HTR-8/SVneo (cell line): ENCODE measurements at regions not wholly inside any gene's neighbourhood (a gene's known extent, or its start where the extent isn't known, plus 50 kb on each side); places are given as distances from the start of the nearest gene placed in this dataset.

ENCODE experiments used
- DNase-seq: peaks from one replicate; pipeline ENCODE4 v3.0.0; 2011; ENCODE audit warnings: low spot score, mixed read lengths; ENCODE audit not compliant: insufficient read length
- FAIRE-seq: peaks from 2 replicates; lab custom pipeline; 2011; peaks lifted over from hg19 to GRCh38; lab: Jason Lieb, UNC

GRCh38 chr1:69191335-69191734 is 376.4 kb upstream of the LRRC7 start:
- FAIRE-seq (no peak), DNase-seq (no peak)

GRCh38 chr1:69195136-69195535 is 372.6 kb upstream of the LRRC7 start:
- FAIRE-seq (no peak), DNase-seq (no peak)

- no peak for FAIRE-seq
- DNase-seq, result no peak
Measured at GRCh38 chr1:69196071-69196470, 371.7 kb upstream of the LRRC7 start.

DNA sequence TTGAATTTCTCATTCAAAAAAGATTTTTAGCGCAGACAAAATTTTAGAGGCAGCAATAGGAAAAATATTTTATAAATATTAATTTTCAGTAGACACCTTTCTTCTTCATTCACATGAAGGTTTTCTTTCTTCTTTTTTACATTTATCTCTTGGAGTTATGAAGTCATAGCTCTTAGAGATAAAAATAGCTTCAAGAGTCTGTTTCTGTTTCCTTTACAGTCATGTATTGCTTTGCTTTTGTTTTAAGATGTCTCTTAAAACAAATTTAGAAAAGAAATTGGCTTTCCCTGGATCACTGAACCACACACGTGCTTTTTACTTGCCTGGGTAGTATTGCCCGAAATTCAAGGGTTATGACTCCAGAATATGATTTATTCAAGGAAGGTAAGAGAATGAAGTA is 369.9 kb upstream of the LRRC7 start:
- DNase-seq (no peak), FAIRE-seq (no peak)

GRCh38 chr1:69201716-69202115 is 366.0 kb upstream of the LRRC7 start:
- DNase-seq (no peak), FAIRE-seq (no peak)

GRCh38 chr1:69203166-69203565 is 364.6 kb upstream of the LRRC7 start:
- DNase-seq, result no peak
- no peak for FAIRE-seq

DNA sequence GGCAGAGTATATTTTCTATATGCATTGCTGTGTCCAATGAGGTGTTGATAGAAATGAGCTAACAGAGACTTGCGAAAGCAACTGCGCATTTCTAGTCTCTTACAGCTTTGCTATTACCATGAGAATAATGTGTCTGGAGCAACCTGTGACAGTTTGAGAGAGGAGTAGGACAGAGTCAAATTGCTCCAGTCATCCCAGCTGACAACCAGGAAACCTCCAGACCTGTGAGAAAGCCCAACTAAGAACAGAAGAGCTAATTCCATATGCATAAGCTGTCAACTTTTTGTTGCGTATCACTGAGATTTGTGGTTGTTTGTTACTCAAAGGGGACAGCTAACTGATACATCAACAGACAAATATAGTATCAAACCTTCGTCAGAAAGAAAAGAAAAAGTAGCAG is 354.1 kb upstream of the LRRC7 start:
- no peak for FAIRE-seq
- DNase-seq, result no peak

DNA sequence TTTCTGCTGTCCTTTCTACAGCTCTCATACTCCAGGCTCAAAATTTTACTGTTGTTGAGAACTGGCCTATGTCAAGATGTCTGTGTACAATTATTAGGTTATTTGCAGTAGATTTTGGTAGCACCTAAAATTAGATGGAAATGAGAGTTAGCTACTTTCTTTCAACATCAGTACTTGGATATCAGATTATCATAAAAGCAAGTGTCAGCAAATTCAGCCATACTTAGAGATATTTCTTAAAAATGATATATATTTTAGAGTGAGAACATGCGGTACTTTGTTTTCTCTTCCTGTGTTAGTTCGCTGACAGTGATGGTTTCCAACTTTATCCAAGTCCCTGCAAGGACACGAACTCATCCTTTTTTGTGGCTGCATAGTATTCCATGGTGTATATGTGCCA is 351.8 kb upstream of the LRRC7 start:
- no peak for DNase-seq
- FAIRE-seq, result no peak

DNA sequence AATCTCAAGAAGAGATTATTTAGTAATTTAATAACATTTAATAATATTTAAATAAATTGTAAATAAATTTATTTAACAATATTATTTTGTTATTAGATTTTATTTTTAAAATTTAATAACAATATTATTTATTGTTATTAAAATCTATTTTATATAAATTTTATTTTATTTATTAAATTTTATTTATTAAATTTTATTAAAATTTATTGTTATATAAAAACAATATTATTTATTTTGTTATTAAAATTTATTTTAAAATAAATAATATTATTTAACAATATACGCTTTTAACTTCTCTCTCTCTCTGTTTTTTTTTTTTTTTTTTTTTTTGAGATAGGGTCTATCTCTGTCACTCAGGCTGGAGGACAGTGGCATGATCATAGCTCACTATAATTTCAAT is 347.1 kb upstream of the LRRC7 start:
- no peak for DNase-seq
- no peak for FAIRE-seq

DNA sequence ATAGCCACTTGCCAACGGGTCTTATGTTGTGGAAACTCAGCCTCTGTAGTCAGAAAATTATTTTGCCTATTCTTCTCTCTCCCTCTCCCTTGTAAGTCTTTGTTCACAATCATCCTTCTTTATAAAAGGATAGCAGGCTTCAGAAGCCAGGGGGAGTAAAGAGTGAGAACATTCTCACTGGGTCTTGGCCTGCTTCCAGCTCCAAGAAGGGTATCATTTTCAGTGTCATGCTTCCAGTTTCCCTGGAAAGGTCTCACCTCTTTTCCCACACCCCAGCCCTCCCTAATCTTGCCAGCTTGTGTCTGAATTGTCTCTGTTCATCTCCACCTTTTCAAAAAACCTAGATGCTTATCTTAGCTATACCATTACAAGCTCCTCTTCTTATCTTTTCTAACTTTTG is 346.2 kb upstream of the LRRC7 start:
- DNase-seq (peak; percentile 2), FAIRE-seq (no peak)

GRCh38 chr1:69223156-69223555 is 344.6 kb upstream of the LRRC7 start:
- DNase-seq (no peak), FAIRE-seq (no peak)

- DNase-seq (no peak), FAIRE-seq (no peak)
Measured at GRCh38 chr1:69228501-69228900, 339.2 kb upstream of the LRRC7 start.

GRCh38 chr1:69230208-69230607 is 337.5 kb upstream of the LRRC7 start:
- DNase-seq (no peak), FAIRE-seq (no peak)

GRCh38 chr1:69233463-69233862 is 334.3 kb upstream of the LRRC7 start:
- DNase-seq (no peak), FAIRE-seq (no peak)

GRCh38 chr1:69244211-69244610 is 323.5 kb upstream of the LRRC7 start:
- FAIRE-seq (no peak), DNase-seq (no peak)

GRCh38 chr1:69246109-69246508 is 321.6 kb upstream of the LRRC7 start:
- DNase-seq, result no peak
- no peak for FAIRE-seq

GRCh38 chr1:69246710-69247109 is 321.0 kb upstream of the LRRC7 start:
- FAIRE-seq, result no peak
- no peak for DNase-seq

GRCh38 chr1:69252696-69253095 is 315.0 kb upstream of the LRRC7 start:
- FAIRE-seq (no peak), DNase-seq (no peak)

GRCh38 chr1:69256036-69256435 is 311.7 kb upstream of the LRRC7 start:
- no peak for FAIRE-seq
- DNase-seq, result no peak

DNA sequence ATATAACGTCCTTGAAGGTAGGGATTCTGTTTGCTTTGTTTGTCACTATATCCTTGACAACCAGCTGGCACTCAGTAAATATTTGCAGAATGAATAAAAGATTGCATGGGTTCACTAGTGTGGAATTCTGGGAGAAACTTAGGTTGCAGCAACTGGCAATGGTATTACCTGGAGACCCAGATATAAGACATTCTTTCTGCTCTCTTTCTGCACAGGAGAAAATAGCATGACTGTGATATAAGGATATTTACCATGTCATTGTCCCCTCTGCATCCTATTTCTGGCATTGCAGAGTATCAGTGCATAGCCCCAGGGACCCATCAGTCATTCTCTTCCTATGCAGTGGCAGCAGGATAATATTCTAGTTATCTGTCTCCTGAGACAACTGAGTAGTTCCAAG is 308.9 kb upstream of the LRRC7 start:
- FAIRE-seq (no peak), DNase-seq (no peak)

DNA sequence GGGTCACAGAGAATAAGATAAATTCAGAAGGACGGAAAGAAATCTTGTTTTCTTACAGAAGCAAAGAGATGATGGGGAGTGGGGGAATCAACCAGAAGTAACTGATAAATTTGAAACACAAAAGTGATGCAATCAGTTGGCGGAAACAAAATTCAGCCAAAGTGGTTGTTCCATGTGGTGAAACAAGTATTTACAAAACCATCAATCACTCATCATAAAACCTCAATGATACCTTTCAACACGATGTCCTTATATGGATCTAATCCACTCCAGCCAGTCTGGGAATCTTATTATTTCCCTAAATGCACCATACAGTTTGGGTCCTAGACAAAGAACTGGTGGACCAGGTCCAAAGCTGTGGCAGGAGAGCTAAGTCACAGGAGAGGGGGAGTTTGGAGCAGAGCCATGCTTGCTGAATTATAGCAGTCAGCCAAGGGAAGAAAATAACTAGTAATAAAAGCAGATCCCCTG is 303.8 kb upstream of the LRRC7 start:
- FAIRE-seq (no peak), DNase-seq (peak; percentile 33)

GRCh38 chr1:69269491-69269890 is 298.2 kb upstream of the LRRC7 start:
- FAIRE-seq (no peak), DNase-seq (no peak)

GRCh38 chr1:69271587-69272125 is 296.1 kb upstream of the LRRC7 start:
- FAIRE-seq (no peak), DNase-seq (no peak)
